ENCODE measurements at regions not wholly inside any gene's neighbourhood (a gene's known extent, or its start where the extent isn't known, plus 50 kb on each side); places are given as distances from the start of the nearest gene placed in this dataset.

GRCh38 chr16:86707581-86707980 lies 129.2 kb downstream of the FOXL1 start:
- no peak for TF ChIP-seq CTCF (conservative IDR thresholded peaks at IDR 0.05; ENCODE audit: low read depth, low read length)
- no peak overlapping the region for H3K4me3 ChIP-seq (ENCODE audit: low read length)
- DNase-seq (ENCODE audit: low read depth): no peak

- H3K4me3 ChIP-seq (ENCODE audit: low read length): no peak overlapping the region
- no peak for TF ChIP-seq CTCF (conservative IDR thresholded peaks at IDR 0.05; ENCODE audit: low read depth, low read length)
- DNase-seq (ENCODE audit: low read depth): no peak
These were observed 130.1 kb downstream of the FOXL1 start for GRCh38 chr16:86708431-86708830.

- DNase-seq (ENCODE audit: low read depth): no peak
- TF ChIP-seq CTCF (conservative IDR thresholded peaks at IDR 0.05; ENCODE audit: low read depth, low read length): no peak
- H3K4me3 ChIP-seq (ENCODE audit: low read length): no peak overlapping the region
These were observed 130.8 kb downstream of the FOXL1 start for GRCh38 chr16:86709103-86709502.

GRCh38 chr16:86709902-86710601 lies 131.7 kb downstream of the FOXL1 start:
- H3K4me3 ChIP-seq (ENCODE audit: low read length): no peak overlapping the region
- TF ChIP-seq CTCF (conservative IDR thresholded peaks at IDR 0.05; ENCODE audit: low read depth, low read length): no peak
- no peak for DNase-seq (ENCODE audit: low read depth)

- no peak overlapping the region for H3K4me3 ChIP-seq (ENCODE audit: low read length)
- no peak for DNase-seq (ENCODE audit: low read depth)
- TF ChIP-seq CTCF (conservative IDR thresholded peaks at IDR 0.05; ENCODE audit: low read depth, low read length): no peak
These were observed 132.2 kb downstream of the FOXL1 start for GRCh38 chr16:86710602-86710950.

GRCh38 chr16:86712158-86713009 lies 134.0 kb downstream of the FOXL1 start:
- no peak for TF ChIP-seq CTCF (conservative IDR thresholded peaks at IDR 0.05; ENCODE audit: low read depth, low read length)

More at GRCh38 chr16:86712158-86713009, 134.0 kb downstream of the FOXL1 start:
- no peak for DNase-seq (ENCODE audit: low read depth)
- no peak overlapping the region for H3K4me3 ChIP-seq (ENCODE audit: low read length)
